ENCODE measurements at regions not wholly inside any gene's neighbourhood (a gene's known extent, or its start where the extent isn't known, plus 50 kb on each side); places are given as distances from the start of the nearest gene placed in this dataset.
"Not testable (repeated sequence)": the region's sequence is repeated elsewhere in the genome, so short reads cannot be mapped to it uniquely, and the experiment has no call there.

DNA sequence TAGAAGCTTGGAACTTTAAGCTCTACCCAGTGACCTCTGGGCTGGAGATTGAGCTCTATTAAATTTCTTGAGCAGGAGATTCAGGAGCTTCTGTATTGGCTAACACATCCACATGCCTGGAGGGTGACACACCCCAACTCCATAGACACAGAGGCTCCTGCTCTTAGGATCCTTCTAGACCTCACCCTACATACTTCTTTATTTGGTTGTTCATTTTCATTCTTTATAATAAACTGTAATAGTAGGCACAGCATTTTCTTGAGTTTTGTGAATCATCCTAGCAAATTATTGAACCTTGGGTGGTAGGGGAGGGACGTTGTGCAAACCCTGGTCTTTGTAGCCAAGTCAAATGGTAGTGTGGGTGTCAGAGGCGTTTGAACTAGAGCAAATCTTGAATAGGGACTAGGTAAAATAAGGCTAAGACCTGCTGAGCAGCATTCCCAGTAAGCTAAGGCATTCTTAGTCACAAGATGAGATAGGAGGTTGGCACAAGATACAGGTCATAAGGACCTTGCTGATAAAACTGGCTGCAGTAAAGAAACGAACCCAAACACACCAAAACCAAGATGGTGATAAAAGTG lies 323.8 kb upstream of the GALNT5 start:
- DNase-seq = no peak

DNA sequence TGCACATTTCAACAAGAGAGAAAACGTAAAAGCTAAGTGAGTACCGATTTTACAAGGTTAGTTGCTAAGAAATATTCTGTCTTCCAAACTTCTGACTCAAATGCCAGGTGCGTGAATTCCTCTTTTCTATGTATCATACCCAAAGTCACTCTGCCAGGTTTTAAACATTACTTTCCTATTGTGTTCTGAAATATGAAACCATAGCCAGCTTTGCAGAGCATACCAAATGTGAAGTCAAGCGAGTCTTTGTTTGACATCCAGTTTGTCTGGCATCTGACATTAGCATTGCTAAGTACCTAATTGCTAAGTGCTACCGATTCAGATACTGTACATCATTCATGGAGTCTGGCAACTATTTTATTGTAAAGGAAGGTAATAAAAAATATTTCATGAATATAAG lies 321.9 kb upstream of the GALNT5 start:
- DNase-seq = no peak

DNA sequence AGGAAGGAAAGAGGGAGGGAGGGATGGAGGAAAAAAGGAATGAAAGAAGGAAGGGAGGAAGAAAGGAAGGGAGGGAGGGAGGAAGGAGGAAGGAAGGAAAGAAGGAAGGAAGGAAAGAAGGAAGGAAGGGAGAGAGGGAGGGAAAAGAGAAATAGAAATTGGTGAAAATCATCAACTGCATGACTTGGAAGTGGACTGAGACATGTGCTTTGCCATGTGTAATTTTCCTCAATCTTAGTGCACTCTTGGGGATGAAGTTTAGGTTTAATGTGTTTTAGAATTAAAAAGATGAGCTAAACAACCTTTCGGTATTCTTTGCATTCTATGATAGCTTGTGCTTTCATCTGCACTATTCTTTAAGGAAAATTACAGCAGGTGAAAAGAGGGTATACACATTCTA lies 320.1 kb upstream of the GALNT5 start:
- no peak for DNase-seq

DNA sequence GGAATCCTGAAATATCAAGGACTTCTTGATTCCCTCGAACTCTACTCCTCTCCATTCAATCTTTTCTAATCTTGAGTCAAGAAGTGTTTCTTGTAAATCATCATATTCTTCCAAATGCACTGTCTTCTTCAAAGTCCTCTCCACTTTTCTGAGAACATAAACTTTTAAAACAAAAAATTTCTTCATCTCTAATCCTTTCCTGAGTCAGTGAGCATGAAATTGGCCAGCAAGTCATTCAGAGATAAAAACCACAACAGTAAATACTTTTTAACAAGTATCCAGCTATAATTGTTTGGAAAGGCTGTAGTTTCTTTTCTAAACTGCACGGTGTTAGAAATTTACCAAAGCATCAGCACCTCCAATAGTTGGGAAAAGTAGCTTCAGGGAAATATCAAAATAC lies 312.6 kb upstream of the GALNT5 start:
- no peak for DNase-seq

DNA sequence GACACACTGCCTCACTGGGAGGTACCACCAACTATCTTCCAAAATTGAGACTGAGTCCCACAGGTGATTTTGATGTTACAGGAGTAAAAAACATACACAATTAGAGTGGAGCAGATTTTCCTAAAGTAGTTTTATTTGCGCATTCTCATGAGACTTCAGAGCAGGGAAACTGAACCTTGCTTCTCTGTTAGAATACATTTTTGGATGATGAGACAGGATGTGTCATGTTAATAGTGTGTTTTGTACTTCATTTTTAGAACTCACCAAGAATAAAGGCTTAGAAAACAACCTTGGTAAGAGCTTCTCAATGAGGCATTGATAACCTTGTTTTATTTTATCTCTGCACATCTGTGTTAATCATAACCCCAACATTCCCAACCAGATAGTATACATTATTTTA lies 310.2 kb upstream of the GALNT5 start:
- no peak for DNase-seq

DNA sequence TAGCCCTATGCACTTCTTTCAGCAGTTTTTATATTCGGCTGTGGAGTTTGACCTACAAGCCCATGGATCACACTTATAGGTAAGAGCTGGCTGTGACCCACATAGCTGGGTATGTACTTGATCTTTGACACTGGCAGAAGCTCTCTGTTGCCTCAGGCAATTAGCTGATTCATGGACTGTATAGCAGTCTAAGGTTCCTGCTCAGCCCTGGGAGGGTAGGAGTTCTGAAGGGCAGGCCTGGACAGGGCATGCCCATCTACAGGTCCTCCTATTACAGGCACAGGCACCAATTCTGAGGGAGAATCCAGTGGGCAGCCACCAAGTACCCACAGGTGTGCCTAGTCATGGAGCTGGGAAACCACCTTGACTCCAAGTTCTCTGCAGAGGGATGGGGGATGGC lies 301.8 kb upstream of the GALNT5 start:
- DNase-seq = no peak

DNA sequence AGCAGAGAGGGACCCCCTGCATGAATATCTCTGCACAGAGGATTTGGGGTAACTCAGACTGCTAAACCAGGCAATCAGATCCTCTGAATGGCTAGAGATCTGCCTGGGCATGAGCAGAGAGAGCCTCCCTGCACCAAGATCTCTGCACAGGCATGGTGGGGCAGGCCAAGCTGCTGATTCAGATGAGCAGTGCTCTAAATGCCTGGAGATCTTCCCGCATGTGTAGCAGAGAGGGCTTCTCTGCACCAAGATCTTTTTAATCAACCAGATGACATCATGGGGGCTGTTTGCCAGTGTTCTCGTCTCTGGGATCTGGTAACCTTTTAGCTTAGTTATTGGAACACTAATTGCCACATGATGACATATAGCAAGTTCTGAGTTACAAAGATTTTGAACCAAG lies 301.3 kb upstream of the GALNT5 start:
- DNase-seq = no peak

DNA sequence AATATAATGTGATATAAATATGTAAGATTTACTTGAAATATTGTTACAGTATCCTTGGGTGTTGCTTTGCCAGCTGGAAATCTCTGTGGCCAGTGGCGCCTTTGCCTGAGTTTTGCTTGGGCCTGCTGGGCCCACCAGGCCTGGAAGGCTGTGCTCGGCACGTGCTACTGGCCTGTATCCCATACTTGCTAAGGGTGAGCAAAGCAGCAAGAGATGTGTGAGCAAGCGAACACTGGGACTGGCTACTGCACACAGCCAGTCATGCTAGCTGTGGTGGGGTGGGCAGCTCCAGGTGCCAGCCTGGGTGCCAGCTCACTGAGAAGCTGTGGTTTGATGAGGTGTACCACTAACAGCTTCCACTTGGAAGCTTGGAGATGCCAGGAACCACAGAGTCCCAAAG lies 299.1 kb upstream of the GALNT5 start:
- DNase-seq = no peak

DNA sequence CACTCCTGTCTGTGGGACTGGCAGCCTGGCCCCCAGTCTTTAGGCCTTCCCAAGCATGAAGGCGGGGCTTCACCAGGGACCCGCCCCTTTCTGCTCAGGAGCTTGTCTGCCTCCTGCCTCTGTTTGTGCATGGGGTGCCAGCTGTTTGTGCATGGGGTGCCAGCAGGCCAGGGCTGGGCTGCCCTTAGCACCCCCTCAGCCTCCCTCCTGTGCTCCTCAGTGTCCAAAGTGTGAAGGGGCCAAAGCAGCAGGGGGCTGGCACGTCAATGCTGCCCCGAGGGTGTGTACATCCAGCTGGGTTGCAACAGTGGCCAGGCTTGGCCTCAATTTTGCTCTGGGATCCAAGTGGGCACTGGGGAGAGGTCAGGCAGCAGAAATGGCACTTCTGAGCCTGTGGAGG lies 298.0 kb upstream of the GALNT5 start:
- no peak for DNase-seq

DNA sequence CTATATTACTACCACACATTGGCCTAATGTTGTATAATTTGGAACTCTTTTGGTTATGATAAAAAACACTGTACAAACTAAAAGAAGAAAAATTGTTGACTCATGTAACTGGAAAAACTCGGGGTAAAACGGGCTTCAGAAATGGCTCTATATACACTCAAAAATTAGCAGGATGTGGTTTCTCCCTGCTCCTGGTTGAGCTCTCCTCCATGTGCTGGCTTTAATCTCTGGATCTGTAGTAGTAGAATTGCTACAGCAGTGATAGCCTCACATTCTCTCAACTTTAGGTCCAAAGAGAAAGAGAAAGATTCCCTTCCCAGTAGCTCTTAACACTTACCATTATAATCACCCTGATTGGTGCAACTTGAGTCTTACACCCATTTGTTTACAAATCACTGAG lies 274.9 kb upstream of the GALNT5 start:
- DNase-seq = no peak

DNA sequence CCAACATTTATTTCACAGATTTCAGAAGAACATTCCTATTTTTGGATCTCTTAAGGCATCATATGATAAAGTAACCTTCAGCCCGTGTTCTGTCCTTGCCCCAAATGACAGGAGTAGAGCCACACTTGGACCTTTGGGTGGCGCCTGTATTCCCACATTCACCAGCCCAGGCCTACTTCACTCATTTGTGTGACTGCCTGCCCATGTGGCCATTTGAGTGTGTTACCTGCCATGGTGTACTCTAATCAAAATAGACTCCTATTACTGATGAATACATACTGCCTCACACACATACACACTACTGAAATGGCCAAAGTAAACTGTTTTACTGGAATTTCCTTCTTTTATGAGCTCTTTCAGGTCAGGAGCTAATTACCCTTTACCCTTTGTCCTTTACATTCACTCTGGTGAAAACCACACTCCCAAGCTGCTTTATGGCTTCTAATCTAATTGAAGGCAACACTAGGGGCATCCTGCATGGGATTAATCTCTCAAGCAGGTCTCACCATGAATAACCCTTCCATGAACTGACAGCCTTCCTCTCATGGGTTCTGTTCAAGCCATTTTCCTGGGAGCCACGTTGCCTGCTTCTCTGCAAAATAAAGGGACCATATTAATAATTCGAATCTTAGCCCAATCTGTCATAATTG lies 271.0 kb upstream of the GALNT5 start:
- DNase-seq = no peak

DNA sequence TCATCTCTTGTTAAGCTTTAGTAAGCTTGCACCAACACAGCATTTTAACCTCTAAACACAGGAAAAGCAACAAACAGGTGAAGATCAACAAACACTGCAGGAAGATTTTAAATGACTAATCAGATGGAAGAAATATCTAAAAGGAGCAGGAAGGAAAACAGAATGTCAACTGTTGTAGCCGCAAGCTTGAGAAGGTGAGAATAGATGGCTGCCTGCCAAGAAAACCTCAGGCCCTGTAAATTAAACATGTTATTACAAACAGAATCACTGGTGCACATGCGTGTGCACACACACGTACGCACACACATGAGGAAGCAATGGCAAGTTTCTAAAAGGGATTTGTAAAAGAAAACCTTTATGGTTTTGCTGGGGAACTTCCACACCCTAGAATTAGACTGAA lies 257.8 kb upstream of the GALNT5 start:
- no peak for DNase-seq

DNA sequence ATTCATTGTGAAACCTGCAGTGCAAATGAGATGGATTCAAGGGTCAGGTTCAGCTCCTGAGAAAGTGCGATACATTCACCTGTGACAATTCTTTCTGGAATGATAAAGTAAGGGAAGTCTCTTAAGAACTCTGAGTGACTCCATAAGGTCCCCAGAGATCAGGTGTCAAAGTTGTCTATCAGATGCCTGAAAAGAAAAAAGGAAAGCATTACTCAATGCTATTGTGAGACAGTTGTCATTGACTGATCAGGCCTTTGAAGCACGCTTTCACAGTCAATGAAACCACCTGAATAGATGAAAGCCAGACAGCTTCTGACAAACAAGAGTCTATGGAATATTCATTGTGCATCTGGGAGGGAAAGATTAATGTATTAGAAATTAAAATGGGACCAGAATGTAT lies 252.7 kb upstream of the GALNT5 start:
- no peak for DNase-seq

DNA sequence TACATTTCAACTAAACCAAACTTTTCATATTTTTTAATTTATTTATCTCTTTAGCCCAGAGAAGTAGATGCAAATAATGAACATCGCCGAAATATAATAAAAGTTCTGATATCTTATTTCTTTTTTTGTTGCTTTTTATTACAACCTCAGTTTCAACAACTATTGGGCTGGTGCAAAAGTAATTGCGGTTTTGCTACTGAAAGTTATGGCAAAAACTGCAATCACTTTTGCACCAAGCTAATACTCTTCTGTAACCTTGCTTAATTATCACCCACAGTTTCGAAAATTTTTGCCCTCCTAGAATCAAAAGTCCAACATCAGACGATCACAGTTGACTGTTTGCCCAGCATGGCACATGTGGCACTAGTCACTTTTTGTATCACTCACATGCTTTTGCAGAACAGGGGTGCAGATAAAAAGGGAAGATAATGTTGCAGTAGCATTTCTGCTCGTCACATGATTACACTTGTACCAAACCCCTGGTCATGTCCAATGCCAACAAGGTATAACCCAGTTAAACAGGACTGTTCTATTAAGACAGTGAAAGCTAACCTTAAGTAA lies 242.4 kb upstream of the GALNT5 start:
- no peak for DNase-seq

DNA sequence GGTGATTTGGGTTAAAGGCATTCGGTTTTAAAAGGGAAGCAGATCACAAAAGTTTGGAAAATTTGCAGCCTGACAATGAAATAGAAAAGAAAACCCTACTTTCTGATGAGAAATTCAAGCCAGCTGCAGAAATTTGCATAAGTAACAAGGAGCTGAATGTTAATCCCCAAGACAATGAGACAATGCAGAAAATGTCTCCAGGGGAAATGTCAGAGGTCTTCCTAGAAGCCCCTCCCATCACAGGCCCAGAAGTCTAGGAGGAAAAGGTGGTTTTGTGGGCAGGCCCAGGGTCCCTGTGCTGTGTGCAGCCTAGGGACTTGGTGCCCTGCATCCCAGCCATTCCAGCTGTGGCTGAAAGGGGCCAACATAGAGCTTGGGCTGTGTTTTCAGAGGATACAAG lies 234.2 kb upstream of the GALNT5 start:
- DNase-seq = not testable (repeated sequence)

DNA sequence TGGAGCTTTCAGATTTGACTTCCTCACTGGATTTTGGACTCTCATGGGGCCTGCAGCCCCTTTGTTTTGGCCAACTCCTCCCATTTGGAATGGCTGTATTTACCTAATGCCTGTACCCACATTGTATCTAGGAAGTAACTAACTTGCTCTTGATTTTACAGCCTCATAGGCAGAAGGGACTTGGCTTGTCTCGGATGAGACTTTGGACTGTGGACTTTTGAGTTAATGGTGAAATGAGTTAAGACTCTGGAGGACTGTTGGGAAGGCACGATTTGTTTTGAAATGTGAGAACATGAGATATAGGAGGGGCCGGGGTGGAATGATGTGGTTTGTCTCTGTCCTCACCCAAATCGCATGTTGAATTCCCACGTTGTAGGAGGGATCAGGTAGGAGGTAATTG lies 233.4 kb upstream of the GALNT5 start:
- no peak for DNase-seq

DNA sequence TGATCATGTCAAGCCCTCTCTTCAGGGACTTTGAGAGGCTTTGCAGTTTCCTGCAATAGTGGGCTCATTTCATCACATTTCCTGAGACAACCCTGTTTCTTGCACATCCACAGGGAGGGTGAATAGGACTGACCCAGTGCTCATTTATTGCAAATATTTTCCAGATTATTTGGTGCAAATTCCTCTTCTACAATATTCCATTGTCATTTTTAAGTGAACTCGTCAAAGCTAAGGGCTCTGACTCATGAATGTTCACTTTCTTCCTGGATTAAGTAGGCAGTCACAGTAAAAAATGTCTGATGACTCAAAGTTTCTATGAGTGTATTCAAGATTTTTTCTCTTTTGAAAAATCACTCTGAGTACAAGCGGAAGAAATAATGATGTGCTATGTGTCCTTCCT lies 225.5 kb upstream of the GALNT5 start:
- DNase-seq = peak; percentile 4

DNA sequence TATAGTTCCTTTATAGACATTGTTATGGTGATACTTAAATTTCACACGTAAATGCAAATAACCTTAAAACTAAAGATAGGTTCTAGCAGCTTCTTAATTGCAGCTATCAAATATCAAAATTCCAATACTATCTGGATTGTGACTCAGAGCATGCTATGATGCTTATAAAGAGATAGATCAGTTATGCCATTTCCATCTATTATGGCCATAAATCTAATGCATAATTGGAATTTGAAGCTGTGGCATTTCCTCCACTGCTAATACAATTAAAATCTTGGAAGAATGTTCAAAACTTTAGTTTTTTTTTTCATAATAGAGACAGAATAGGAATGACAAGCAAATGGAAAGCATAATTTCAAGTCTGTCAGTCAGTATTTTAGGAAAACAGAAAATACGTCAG lies 220.8 kb upstream of the GALNT5 start:
- no peak for DNase-seq

DNA sequence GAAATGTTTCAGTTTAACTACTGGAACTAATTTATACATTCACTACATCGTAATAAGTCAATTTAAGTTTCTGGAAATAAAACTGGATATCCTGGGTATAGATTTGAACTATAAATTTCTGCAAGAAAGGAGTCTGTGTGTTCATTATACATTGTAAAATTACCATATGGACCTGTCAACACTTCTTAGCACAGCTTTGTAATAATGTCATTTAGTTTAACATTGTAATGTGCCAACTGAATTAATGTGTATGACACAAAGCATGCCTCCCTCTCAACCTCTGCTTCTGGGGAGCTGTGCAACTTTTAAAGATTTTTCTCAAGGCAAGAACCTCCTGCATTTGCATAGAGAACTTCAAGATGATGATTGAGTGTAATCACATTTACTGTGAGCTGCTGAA lies 213.7 kb upstream of the GALNT5 start:
- DNase-seq = no peak

DNA sequence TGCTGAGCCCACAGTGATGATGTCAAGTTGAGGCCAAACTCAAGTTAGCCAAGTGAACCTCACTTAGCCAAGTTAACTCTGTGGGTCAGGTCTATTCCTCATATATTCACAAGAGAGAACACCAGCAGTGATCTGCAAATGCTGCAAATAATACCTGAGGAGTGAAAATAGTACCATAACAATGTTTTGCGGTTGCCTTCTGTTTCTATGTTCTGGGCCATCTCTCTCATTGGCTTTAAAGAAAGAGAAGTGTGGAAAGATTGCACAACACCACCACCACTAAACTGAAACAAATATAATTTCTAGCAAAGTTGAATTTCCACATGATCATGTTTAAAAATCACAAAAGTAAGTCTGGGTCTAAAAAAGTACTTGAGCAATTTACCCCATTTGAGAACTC lies 211.1 kb upstream of the GALNT5 start:
- DNase-seq = no peak

DNA sequence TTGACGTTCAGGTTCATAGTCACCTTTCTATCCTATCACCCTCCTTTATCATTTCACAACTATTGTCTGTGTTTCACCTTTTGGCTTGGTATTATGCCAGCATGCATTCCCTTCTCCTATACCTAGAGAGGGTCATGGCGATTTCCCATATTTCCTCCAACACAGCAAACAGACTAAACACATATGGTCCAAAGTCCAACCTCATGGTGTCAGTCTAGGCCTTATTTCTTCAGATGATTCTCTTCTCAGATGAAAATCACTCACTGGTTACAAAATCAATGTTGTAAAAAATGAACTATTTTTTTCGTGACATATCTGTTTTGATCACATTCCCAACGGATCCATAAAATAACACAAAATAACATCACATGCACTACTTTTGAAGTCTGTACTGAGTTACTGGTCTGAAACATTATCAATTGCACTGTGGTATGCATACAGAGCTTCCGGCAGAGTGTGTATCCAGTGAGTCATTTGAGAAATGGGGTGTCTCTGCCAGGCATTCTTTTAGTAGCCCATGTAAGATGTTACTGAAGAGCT lies 204.8 kb upstream of the GALNT5 start:
- DNase-seq = no peak

DNA sequence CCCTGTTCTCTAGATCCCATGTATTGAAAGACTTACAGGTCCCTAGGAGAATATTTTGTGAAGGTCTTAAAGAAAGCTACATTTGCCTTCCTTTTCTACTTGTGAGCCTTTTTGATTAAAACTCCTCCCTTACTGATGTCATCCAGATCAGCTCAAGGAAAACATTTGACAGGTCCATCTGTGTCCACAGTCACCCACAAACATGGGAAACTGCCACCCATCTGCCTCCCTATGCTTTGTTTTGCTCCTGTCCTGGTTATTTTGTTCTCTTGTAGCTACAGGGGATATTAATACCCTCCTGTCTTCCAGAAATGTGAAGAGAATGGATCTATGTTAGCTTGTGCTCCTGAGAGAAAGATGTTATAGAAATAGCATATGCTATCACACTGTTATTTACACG lies 203.6 kb upstream of the GALNT5 start:
- DNase-seq = no peak

DNA sequence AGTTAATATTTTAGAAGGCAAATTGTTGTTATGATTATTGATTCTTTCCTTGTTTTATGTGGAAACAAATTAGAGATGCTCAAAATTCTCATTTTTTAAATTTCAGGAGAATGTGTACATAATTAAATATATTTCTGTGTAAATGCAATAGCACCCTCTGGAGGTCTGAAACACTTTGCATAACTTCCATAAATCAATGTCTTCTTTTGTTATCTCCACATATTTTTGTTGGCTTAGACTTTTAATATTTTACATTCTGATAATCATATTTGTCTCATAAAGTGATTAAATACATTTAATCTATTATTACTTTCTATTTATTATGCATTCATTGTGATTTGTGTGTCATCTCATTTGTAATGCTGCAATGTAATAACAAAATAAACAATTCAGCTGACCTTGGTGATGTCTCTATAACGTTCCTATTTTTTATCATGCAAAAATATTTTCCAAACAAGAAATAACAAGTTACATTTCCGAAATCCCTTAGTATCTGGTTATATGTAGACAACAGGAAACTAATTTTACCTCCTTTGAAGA lies 201.8 kb upstream of the GALNT5 start:
- peak; percentile 4 for DNase-seq
